ENCODE measurements at regions not wholly inside any gene's neighbourhood (a gene's known extent, or its start where the extent isn't known, plus 50 kb on each side); places are given as distances from the start of the nearest gene placed in this dataset.

DNA sequence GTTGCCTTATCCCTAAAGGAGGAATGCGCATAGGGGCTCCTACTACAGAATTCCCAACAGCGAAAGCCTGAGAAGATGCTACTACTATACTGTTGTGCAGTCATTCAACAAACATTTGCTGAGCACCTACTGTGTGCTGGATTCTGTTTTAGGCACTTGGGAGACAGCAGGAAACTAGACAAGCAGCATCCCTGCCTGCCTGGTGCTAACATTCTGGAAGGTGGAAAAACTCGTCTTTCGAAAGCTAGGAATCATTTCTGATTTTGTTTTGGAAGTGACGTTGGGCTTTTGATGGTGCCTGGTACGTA lies 131.5 kb upstream of the NCOR2 start:
- TF ChIP-seq MAX (IDR thresholded peaks at IDR 0.05) = no peak
- TF ChIP-seq, protein P1, sequence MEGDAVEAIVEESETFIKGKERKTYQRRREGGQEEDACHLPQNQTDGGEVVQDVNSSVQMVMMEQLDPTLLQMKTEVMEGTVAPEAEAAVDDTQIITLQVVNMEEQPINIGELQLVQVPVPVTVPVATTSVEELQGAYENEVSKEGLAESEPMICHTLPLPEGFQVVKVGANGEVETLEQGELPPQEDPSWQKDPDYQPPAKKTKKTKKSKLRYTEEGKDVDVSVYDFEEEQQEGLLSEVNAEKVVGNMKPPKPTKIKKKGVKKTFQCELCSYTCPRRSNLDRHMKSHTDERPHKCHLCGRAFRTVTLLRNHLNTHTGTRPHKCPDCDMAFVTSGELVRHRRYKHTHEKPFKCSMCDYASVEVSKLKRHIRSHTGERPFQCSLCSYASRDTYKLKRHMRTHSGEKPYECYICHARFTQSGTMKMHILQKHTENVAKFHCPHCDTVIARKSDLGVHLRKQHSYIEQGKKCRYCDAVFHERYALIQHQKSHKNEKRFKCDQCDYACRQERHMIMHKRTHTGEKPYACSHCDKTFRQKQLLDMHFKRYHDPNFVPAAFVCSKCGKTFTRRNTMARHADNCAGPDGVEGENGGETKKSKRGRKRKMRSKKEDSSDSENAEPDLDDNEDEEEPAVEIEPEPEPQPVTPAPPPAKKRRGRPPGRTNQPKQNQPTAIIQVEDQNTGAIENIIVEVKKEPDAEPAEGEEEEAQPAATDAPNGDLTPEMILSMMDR (IDR thresholded peaks at IDR 0.05; ENCODE audit: low read depth, low read length, missing input control) = no peak
- TF ChIP-seq RXRA (IDR thresholded peaks at IDR 0.05) = no peak
- TF ChIP-seq RAD21 (IDR thresholded peaks at IDR 0.05) = no peak
- no peak for TF ChIP-seq REST (IDR thresholded peaks at IDR 0.05)
- TF ChIP-seq, protein P2, sequence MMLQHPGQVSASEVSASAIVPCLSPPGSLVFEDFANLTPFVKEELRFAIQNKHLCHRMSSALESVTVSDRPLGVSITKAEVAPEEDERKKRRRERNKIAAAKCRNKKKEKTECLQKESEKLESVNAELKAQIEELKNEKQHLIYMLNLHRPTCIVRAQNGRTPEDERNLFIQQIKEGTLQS (IDR thresholded peaks at IDR 0.05) = no peak
- no peak for TF ChIP-seq TAF1 (conservative IDR thresholded peaks at IDR 0.05)
- TF ChIP-seq SP1 (IDR thresholded peaks at IDR 0.05) = no peak
- TF ChIP-seq JUND (IDR thresholded peaks at IDR 0.05) = no peak

Measured in liver (tissue), 3 donors.